GM21723 (cell line): ENCODE measurements at regions not wholly inside any gene's neighbourhood (a gene's known extent, or its start where the extent isn't known, plus 50 kb on each side); places are given as distances from the start of the nearest gene placed in this dataset.
"Not testable (repeated sequence)": the region's sequence is repeated elsewhere in the genome, so short reads cannot be mapped to it uniquely, and the experiment has no call there.

Source experiments
- ATAC-seq: cut with Tn5 transposase; IDR thresholded peaks from one replicate; pipeline ENCODE4 v1.9.1; 2021; ENCODE audit warnings: mild to moderate bottlenecking, moderate library complexity; ENCODE audit not compliant: unreplicated experiment

- no peak for ATAC-seq
Observed at GRCh38 chr6:4677011-4677750, 99.0 kb upstream of the CDYL start.

GRCh38 chr6:4676016-4676415 is 100.2 kb upstream of the CDYL start:
- ATAC-seq: no peak

- no peak for ATAC-seq
Observed at GRCh38 chr6:4675121-4675520, 101.1 kb upstream of the CDYL start.

- no peak for ATAC-seq
Observed at GRCh38 chr6:4673861-4674260, 102.3 kb upstream of the CDYL start.

GRCh38 chr6:4672772-4673171 is 103.4 kb upstream of the CDYL start:
- no peak for ATAC-seq

- no peak for ATAC-seq
Observed at GRCh38 chr6:4671587-4672115, 104.6 kb upstream of the CDYL start.

GRCh38 chr6:4670824-4671409 is 105.3 kb upstream of the CDYL start:
- no peak for ATAC-seq

- ATAC-seq: no peak
Observed at GRCh38 chr6:4670290-4670689, 105.9 kb upstream of the CDYL start.

- ATAC-seq: no peak
Observed at GRCh38 chr6:4668271-4669179, 107.7 kb upstream of the CDYL start.

GRCh38 chr6:4667591-4667990 is 108.6 kb upstream of the CDYL start:
- ATAC-seq: no peak

- ATAC-seq: no peak
Observed at GRCh38 chr6:4666886-4667513, 109.2 kb upstream of the CDYL start.

GRCh38 chr6:4665489-4666417 is 110.5 kb upstream of the CDYL start:
- no peak for ATAC-seq

- no peak for ATAC-seq
Observed at GRCh38 chr6:4664911-4665310, 111.3 kb upstream of the CDYL start.

- no peak for ATAC-seq
Observed at GRCh38 chr6:4664117-4664626, 112.0 kb upstream of the CDYL start.

GRCh38 chr6:4662886-4663285 is 113.3 kb upstream of the CDYL start:
- ATAC-seq: no peak

GRCh38 chr6:4661391-4661790 is 114.8 kb upstream of the CDYL start:
- no peak for ATAC-seq

GRCh38 chr6:4660377-4661321 is 115.6 kb upstream of the CDYL start:
- no peak for ATAC-seq

- ATAC-seq: not testable (repeated sequence)
Observed at GRCh38 chr6:4659719-4660118, 116.5 kb upstream of the CDYL start.

- no peak for ATAC-seq
Observed at GRCh38 chr6:4658486-4658885, 117.7 kb upstream of the CDYL start.
